CD4-positive, alpha-beta T cell (primary cell): ENCODE measurements at regions not wholly inside any gene's neighbourhood (a gene's known extent, or its start where the extent isn't known, plus 50 kb on each side); places are given as distances from the start of the nearest gene placed in this dataset.

Experiments
- ATAC-seq: fragments of 200-7000 bp; cut with Tn5 transposase; one replicate; pipeline ENCODE4 v1.10.0; 2022; ENCODE audit warnings: mild to moderate bottlenecking; ENCODE audit not compliant: poor library complexity
- CTCF ChIA-PET: fragments of 350-600 bp; sonication (Branson Sonifier 250); formaldehyde crosslinking; loops from one replicate; lab custom pipeline; 2021; ENCODE audit warnings: antibody characterized with exemption, inconsistent platforms; lab: Charles Lee
- POLR2A ChIA-PET: fragments of 350-600 bp; sonication (Branson Sonifier 250); formaldehyde crosslinking; loops from one replicate; lab custom pipeline; 2021; ENCODE audit warnings: antibody characterized with exemption, inconsistent platforms; lab: Charles Lee
- DNase-seq, 14 experiments: peaks; one replicate each; pipeline ENCODE4 v3.0.0-alpha.2; 2013 to 2020; ENCODE audit warnings: mixed read lengths in 2 of 14
- H3K27ac ChIP-seq, 2 donors: one replicate each; pipeline versions ENCODE4 v1.5.1 to v1.7.0; 2013; ENCODE audit warnings: low read length in 2 of 2, low read depth in 1 of 2, mild to moderate bottlenecking in 1 of 2
- H3K27me3 ChIP-seq, 2 experiments: 1 replicate in 1 of 2; 2 replicates in 1 of 2; pipeline versions ENCODE4 v1.6.1 to v1.7.0; 2013; ENCODE audit warnings: low read length in 2 of 2, control low read depth in 1 of 2, mild to moderate bottlenecking in 1 of 2, moderate library complexity in 1 of 2; ENCODE audit not compliant: insufficient read depth in 2 of 2, control insufficient read depth in 1 of 2
- H3K36me3 ChIP-seq: one replicate; pipeline ENCODE4 v1.6.1; 2013; ENCODE audit warnings: low read length, control low read depth; ENCODE audit not compliant: insufficient read depth
- H3K4me1 ChIP-seq: one replicate; pipeline ENCODE4 v1.6.1; 2013; ENCODE audit warnings: low read length, control low read depth; ENCODE audit not compliant: insufficient read depth
- H3K4me3 ChIP-seq: one replicate; pipeline ENCODE4 v1.5.1; 2013; ENCODE audit warnings: mild to moderate bottlenecking, low read length, moderate library complexity
- H3K9me3 ChIP-seq, 2 experiments: 1 replicate in 1 of 2; 2 replicates in 1 of 2; pipeline versions ENCODE4 v1.6.1 to v1.7.0; 2013; ENCODE audit warnings: low read length in 2 of 2, mild to moderate bottlenecking in 2 of 2, control low read depth in 1 of 2, moderate library complexity in 1 of 2; ENCODE audit not compliant: control insufficient read depth in 1 of 2, insufficient read depth in 1 of 2
- H3K27ac Mint-ChIP-seq: one replicate; pipeline ENCODE4 v1.8.0; 2020; ENCODE audit warnings: mixed read lengths
- H3K27me3 Mint-ChIP-seq: one replicate; pipeline ENCODE4 v1.8.0; 2021; ENCODE audit warnings: mixed read lengths
- H3K36me3 Mint-ChIP-seq: one replicate; pipeline ENCODE4 v1.8.0; 2021; ENCODE audit warnings: low read depth, mixed read lengths
- H3K4me1 Mint-ChIP-seq: one replicate; pipeline ENCODE4 v1.8.0; 2021; ENCODE audit warnings: low read depth, mixed read lengths
- H3K4me3 Mint-ChIP-seq: one replicate; pipeline ENCODE4 v1.8.0; 2020; ENCODE audit warnings: mild to moderate bottlenecking, mixed read lengths
- H3K9me3 Mint-ChIP-seq: one replicate; pipeline ENCODE4 v1.8.0; 2020; ENCODE audit warnings: mixed read lengths
- intact Hi-C, 2 experiments: fragments of 100-400 bp; cut with DNase I in 1 of 2; cut with micrococcal nuclease in 1 of 2; formaldehyde crosslinking; loops; one replicate each; pipeline versions ENCODE4 v1.15.1 to v1.9.0; 2023 to 2025; cut with DNase I, micrococcal nuclease
- TF ChIP-seq, protein P1 (sequence below): fragments of 200-600 bp; IDR thresholded peaks from one replicate; pipeline ENCODE4 v1.8.0; 2022; ENCODE audit warnings: antibody characterized with exemption, mild to moderate bottlenecking

DNA sequence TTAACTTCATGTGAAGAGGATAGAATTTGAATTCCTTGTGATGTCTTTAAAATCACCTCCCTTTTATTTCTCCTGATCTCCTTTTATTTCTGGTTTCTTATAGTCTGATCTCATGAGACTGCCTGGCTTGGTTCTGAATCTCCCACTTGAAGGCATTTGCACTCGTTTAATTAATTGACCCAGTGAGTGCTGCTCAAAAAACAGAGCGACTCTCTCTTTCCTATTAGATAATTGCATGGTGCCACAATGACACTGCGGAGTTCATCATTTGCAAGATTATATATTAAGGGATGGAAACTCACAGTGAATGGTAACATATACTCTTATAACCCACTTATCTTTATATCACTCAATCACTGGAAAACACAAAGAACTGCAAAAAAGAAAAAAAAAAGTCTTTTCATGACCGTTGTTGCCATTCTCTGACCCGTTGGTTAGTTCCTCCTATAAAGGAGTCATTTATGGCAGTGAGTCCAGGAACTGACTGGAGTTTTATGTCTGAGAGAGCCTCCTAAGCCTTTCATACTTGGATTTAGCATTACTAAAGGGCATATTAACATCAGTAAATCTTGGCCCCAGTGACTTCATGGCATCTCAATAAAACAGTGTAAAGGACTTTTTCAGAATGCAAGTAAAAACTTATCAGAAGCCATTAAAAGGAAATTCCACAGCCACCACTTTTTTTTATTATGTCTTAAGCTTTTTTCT, 103.3 kb upstream of the EPHA4 start:
- no peak overlapping the region for H3K27ac ChIP-seq
- H3K9me3 Mint-ChIP-seq = no peaks in the 10 kb centered on the region

DNA sequence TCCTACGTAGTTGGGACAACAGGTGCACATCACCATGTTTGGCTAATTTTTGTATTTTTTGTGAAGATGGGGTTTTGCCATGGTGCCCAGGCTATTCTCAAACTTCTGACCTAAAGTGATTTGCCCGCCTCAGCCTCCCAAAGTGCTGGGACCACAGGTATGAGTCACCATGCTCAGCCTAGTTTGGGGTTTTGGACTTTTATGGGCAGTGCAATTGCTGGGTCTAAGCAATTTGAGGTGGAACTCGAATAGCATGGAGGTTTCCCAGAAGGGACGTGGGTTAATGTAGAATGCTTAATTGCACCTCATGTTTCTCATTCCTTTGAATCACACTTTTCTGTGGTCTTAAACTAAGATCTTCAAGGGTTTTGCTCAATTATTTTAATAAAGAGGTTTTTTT, 102.3 kb upstream of the EPHA4 start:
- ChIA-PET CTCF (no interaction called here), POLR2A (no interaction called here)
- H3K36me3 ChIP-seq = no peaks in the 10 kb centered on the region

More for the DNA sequence above, 103.3 kb upstream of the EPHA4 start:
- H3K27ac Mint-ChIP-seq = no peak overlapping the region
- no peaks in the 10 kb centered on the region for H3K4me1 ChIP-seq
- H3K4me3 ChIP-seq = no peak overlapping the region
- TF ChIP-seq, protein P1, sequence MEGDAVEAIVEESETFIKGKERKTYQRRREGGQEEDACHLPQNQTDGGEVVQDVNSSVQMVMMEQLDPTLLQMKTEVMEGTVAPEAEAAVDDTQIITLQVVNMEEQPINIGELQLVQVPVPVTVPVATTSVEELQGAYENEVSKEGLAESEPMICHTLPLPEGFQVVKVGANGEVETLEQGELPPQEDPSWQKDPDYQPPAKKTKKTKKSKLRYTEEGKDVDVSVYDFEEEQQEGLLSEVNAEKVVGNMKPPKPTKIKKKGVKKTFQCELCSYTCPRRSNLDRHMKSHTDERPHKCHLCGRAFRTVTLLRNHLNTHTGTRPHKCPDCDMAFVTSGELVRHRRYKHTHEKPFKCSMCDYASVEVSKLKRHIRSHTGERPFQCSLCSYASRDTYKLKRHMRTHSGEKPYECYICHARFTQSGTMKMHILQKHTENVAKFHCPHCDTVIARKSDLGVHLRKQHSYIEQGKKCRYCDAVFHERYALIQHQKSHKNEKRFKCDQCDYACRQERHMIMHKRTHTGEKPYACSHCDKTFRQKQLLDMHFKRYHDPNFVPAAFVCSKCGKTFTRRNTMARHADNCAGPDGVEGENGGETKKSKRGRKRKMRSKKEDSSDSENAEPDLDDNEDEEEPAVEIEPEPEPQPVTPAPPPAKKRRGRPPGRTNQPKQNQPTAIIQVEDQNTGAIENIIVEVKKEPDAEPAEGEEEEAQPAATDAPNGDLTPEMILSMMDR = no peak
- intact Hi-C loops = no loop called here
- no peaks in the 10 kb centered on the region for H3K36me3 Mint-ChIP-seq
- DNase-seq = no peak
- ChIA-PET POLR2A (no interaction called here), CTCF (no interaction called here)
- H3K27me3 ChIP-seq = no peaks in the 10 kb centered on the region
- no peaks in the 10 kb centered on the region for H3K36me3 ChIP-seq
- H3K9me3 ChIP-seq = peaks cover 0 to 5% of the 10 kb centered on the region in 2 experiments
- no peak for ATAC-seq
- no peak overlapping the region for H3K4me3 Mint-ChIP-seq
- H3K4me1 Mint-ChIP-seq = no peaks in the 10 kb centered on the region
- no peaks in the 10 kb centered on the region for H3K27me3 Mint-ChIP-seq

DNA sequence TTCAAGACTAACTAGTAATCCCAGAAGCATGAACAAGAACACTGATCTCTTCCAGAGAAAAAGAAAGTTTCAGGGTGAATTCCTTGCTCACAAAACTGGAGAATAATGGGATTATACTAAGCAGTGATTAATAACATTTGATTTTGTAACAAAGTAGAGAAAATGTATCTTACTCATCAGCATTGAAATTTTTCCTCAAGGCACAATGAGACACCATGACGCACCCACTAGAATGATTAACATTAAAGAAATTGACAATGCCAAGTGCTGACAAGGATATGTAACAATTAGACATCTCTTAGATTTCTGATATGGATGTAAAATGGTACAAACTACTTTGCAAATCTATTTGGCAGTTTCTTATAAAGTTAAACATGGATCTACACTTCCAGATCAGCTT, 101.1 kb upstream of the EPHA4 start:
- Mint-ChIP-seq H3K36me3 (no peaks in the 10 kb centered on the region), H3K9me3 (peaks cover 3% of the 10 kb centered on the region), H3K27me3 (no peaks in the 10 kb centered on the region), H3K27ac (no peak overlapping the region), H3K4me3 (no peak overlapping the region), H3K4me1 (no peaks in the 10 kb centered on the region)
- TF ChIP-seq, protein P1 = no peak
- Histone ChIP-seq H3K4me3 (no peak overlapping the region), H3K27ac (no peak overlapping the region), H3K4me1 (no peaks in the 10 kb centered on the region), H3K9me3 (peaks cover 0 to 5% of the 10 kb centered on the region in 2 experiments), H3K36me3 (no peaks in the 10 kb centered on the region), H3K27me3 (no peaks in the 10 kb centered on the region)
- POLR2A ChIA-PET = no interaction called here
- ATAC-seq (no peak), DNase-seq (no peak)
- CTCF ChIA-PET = no interaction called here
- intact Hi-C loops = no loop called here

More for the DNA sequence above, 102.3 kb upstream of the EPHA4 start:
- H3K9me3 ChIP-seq = peaks cover 0 to 5% of the 10 kb centered on the region in 2 experiments
- Mint-ChIP-seq H3K27ac (no peak overlapping the region), H3K4me1 (no peaks in the 10 kb centered on the region), H3K36me3 (no peaks in the 10 kb centered on the region), H3K27me3 (no peaks in the 10 kb centered on the region), H3K9me3 (no peaks in the 10 kb centered on the region), H3K4me3 (no peak overlapping the region)
- no peak overlapping the region for H3K4me3 ChIP-seq
- H3K27me3 ChIP-seq = no peaks in the 10 kb centered on the region
- TF ChIP-seq, protein P1 = no peak
- no peak for ATAC-seq
- H3K4me1 ChIP-seq = no peaks in the 10 kb centered on the region
- DNase-seq = no peak
- no peak overlapping the region for H3K27ac ChIP-seq
- intact Hi-C loops = no loop called here
